Stimulated activated CD8-positive, alpha-beta memory T cell treated with anti-CD3 and anti-CD28 coated beads, Interleukin-15, amount 100 ng/mL, for 24 hours (primary cell): ENCODE measurements at regions not wholly inside any gene's neighbourhood (a gene's known extent, or its start where the extent isn't known, plus 50 kb on each side); places are given as distances from the start of the nearest gene placed in this dataset.
"Not testable (repeated sequence)": the region's sequence is repeated elsewhere in the genome, so short reads cannot be mapped to it uniquely, and the experiment has no call there.

Source experiments
- DNase-seq: peaks from one replicate; pipeline ENCODE4 v3.0.0-alpha.2; 2020; ENCODE audit warnings: low read depth

DNA sequence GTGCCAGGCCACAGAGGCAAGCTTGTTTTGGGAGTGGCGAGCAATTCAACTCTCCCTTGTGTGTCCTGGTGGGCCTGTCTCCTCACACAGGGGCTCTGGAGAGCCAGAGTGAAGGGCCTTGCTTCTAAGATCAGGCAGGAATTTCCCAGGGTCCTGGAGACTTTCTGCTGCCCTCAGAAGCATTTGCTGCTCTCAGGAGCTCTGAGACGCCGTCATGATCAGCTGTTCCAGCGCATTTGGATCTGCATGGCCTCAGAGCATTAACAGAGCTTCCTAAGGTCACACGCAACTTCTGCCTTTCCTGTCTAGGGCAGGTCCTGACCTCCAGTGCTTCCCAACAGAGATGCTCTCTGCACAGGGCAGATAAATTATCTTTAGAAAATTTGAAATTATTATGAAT lies 52.2 kb upstream of the C10orf90 start:
- no peak for DNase-seq

DNA sequence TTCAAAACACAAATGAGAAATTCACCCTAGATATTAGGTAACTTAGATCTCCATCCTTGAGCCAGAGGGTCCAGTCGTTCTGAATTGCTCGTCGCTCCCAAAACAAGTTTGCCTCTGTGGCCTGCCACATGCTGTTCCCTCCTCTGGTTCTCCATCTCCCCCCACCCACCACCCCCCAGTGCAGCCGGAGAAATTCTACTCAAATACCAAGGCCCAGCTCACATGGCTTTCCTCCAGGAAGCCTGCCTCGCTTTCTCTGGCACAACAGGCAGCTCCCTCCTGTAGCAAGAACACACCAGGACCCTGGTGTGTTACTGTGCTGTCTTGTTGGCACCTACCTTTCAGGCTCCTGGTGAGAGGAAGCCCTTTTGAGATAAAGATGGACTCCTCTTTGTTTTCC lies 52.7 kb upstream of the C10orf90 start:
- no peak for DNase-seq

DNA sequence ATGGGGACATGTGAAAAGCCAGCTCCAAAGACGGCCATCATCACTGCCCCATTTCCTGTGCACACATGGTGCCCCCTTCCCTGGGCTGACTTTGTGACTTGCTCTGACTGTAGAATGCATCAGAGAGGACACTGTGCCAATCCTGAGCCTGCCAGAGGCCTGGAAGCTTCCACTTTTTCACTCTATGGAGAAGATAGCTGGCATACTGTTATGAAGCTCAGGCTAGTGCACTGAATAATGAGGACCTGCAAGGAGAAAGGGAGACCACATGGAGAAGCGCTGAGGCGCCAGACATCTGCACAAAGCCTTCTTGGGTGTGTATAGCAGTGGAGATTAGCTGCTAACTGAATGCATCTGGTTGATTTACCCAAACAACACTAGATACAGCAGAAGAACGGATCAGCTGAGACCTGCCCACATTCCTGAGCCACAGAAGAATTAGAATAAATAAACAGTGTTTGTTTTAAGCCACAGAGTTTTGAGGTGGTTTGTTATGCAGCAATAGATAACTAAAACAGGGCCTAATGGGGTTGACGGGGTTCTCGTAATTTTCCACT lies 58.9 kb upstream of the C10orf90 start:
- DNase-seq: no peak

DNA sequence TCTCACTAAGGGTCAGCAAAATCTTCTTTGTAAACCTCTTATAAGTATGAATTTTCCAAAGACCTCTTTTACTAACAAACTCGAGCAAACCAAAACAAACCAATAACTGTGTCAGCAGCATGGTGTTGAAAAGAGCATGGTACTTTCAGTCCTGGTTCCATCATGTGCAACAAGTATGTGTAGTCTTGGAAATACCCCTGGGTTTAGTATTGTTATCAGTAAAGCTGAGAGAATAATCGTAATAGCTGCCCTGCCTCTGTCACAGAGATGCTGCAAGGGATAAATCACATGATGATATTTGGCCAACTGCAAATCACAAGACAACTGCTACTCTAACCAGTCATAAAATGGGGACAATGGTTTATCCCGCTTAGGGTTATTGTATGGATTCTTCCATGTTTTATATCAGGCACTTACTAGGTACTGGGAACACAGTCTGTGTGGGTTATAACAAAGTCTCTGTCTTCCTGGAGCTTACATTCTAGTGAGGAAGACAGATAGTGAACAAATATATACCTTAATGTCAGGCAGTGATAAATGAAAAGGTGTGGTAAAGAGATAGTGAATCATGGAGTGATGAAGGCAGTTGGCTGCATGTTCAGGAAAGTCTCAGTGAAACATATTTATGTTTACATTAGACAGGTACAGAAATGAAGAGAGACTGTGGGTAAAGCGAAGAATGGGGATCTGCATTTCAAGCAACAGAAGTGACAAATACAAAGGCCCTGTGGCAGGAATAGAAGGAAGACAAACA lies 60.5 kb upstream of the C10orf90 start:
- no peak for DNase-seq

DNA sequence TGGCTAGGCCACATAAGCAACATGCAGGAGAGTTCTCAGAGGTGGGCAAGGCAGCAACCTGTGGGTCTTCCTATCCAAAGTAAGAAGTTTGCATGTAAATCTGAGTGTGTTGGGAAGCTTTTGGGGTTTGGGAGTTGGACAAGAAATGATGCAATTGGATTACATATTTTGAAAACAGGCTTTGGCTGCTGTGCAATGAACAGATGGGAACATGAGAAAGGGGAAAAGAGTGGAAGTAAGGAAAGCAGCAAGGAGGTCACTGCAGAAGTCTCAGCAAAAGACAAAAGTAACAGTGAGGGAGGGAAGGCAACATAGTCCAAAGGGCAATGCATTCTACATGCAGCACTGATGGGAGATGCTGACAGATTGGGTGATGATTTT lies 61.1 kb upstream of the C10orf90 start:
- DNase-seq: no peak

DNA sequence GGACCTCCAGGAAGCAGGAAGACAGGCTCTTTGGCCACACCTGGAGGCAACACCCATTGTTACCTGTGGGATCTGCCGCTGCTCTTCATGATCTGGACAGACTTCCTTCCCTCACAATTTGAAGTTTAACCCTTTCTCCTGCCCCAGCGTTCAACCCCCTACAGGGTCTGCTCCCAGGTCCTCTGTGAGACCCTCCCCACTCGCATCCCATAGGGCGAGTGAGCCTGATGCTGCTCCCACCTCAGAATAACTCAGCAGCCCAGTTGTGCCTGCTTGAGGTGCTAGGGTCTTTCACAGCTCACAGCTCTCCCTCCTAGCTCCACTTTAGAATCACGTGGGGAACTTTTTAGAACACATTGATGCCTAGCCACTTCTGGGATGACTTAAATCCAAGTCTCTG lies 61.8 kb upstream of the C10orf90 start:
- no peak for DNase-seq

DNA sequence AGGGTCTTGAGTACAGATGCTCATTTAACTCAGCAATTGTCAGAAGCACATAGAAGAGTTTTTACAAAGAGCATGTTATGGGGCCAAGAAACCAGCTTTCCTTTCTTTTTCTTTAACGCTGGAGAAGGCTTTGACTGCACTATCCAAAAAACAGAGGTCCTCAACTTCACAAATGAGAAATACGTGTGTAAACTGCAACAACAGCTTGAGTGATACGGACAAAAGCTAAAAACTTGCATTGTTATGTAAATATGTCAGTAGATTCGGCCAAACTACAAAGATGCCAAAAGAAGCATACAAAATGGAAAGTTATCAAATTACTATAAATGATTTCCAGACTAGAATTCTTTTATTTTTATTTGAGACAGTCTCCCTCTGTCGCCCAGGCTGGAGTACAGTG lies 62.4 kb upstream of the C10orf90 start:
- no peak for DNase-seq

DNA sequence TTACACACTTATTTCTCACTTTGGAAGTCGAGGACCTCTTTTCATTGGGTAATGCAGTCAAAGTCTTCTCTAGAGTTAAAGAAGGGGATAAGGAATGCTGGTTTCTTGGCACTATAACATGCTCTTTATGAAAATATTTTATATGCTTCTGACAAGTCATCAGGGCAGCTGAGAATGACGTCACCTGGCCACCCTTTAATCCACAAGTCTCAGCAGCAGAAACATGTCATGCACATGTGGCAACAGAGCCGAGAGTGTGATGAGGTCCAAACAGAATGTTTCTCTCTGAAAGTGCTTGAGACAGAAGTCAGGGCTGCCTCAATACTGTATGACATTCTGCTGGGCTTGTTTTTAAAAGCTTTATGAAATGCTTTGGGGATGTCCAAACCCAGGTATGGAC lies 63.5 kb upstream of the C10orf90 start:
- no peak for DNase-seq

DNA sequence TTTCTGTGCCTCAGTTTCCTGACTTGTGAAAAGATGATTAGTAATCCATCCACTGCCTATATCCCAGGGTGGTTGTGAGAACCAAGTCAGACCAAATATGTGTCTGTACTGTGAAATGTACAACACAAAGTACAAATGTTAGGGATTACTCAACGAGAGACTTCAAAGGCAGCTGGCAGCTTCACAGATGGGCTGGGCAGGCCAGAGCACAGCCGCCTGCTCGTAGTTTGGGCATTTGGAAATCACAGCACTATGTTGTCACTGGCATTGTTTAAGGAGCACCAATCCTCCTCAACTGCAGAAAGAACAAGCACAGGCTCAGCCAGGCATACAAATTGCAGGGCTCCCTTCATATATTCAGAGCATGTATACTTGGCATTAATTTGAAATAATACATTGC lies 64.5 kb upstream of the C10orf90 start:
- no peak for DNase-seq

DNA sequence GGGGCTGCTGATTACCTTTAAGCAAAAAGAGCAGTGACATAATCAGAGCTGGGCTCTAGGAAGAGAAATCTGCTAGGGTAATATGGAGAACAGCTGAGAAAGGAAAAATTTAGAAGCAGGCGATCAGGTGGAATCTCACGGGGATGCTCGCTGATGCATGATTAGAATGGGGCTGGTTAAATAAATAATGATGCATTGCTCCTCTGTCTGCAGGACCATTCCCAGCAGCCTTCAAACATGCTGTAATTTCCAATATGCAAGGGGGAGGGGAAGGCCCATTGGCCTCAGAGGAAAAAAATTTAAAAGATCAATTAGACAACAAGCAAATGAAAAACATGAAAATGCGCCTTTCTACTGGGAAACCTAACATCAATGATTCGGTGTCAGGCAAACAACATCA lies 65.6 kb upstream of the C10orf90 start:
- no peak for DNase-seq

DNA sequence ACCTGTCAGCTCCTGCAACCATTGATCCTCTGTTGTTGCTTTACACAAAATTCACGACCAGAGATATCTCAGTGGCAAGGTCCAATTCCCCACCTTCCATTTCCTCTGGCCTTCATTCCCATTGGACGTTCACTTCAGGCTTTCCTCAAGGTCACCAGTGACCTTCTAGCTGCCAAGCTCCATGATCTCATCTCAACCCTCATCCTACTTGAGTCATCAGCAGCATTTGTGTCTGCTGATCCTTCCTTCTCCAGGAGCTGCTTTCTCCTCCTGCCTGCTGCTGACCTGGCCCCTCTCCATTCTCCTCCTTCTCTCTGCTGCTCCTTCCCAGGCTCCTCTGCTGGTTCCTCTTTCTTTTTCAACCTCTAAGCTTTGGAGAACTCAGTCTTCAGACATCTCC lies 66.2 kb upstream of the C10orf90 start:
- no peak for DNase-seq

DNA sequence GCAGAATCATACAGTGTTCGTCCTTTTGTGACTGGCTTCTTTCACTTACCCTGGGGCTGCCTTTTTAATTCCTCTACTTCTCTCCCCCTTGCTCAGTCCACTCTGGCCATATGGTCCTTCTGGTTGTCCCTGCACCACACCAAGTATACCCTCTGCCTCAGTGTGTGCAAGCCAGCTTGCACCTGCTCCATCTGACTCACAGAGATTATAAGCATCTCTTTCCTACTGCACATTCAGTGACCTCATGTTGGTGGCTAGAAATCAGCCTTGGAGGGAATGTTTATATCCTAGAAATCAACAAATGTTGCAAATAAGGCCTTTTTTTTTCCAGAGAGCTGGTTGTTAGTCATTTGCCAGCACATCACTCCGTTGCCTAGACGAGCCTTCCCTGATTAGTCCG lies 67.5 kb upstream of the C10orf90 start:
- no peak for DNase-seq

DNA sequence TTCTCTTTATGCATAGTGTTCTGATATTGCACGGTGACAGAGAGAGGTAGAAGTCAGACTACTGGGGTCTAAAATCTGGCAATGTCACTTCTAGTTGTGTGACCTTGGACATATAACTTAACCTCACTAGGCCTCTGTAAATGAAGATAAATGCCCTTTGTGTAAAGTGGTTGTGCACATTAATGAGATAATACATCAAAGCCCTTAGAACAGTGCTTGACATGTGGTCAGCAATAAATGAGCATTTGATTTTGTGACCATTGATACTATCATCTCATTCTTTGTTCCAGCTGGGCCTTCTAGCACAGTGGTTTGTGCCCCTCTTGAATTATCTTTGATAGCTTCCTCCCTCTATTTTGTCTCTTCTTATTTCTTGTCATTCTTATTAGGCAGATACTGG lies 74.1 kb upstream of the C10orf90 start:
- no peak for DNase-seq

DNA sequence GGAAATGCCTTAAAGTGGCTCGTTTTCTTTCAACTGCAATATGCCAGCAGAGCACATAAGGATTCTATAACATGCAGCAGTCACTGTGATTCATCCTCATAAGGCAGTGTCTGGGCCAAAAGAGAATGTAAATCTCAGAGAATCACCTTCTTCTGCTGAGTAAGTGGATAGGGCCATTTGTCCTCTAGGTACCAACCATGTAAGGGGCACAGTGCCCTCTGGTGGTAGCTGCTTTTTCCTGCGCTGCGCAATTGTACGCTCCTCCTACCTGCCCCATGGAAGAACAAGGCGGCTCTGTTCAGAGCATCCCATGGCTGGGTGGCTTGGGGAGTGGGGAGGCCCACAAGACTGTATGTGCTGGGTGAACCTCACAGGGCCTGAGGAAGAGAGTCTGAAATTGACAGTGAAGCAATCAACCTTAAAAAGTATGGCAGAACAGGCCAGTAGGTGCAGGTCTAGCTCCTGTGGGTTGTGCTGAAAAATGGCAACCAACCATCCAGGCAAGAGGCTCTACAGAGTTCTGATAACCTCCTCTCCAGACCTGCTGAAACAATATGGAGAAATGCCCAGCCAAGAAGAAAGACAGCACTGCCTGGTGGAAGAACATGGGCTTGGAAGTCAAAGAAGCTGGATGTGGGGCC lies 78.6 kb upstream of the C10orf90 start:
- DNase-seq: peak; percentile 35

DNA sequence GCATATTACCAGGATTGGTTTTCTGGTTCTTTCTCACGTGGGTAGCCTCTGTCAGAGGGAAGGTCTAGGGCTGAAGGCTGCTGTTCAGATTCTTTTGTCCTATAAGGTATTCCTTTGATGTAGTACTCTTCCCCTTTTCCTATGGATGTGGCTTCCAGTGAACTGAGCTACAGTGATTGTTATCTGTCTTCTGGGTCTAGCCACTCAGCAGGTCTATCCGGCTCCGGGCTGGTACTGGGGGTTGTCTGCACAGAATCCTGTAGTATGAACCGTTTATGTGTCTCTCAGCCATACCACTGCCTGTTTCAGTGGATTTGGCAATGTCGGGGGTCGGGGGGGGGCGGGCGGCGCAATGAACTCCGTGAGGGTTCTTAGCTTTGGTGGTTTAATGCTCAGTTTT lies 84.5 kb upstream of the C10orf90 start:
- no peak for DNase-seq

DNA sequence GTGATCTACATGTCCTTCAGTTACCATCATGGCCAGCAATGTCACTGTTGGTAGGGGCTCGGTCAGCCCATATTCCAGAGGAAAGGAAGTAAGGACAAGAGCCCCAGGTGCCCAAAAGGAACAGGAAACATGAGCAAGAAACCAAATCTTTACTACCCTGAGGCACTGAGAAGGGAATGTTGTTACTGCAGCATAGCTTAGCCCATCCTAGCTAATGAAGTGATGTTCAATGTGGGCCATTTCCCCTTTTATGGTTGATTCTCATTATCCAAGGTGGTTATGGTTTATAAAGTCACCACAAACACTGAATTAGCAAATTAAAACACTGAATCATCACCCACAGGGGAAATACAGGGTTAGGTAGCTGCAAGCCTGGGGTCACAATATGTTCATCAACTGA lies 88.4 kb upstream of the C10orf90 start:
- DNase-seq: no peak

DNA sequence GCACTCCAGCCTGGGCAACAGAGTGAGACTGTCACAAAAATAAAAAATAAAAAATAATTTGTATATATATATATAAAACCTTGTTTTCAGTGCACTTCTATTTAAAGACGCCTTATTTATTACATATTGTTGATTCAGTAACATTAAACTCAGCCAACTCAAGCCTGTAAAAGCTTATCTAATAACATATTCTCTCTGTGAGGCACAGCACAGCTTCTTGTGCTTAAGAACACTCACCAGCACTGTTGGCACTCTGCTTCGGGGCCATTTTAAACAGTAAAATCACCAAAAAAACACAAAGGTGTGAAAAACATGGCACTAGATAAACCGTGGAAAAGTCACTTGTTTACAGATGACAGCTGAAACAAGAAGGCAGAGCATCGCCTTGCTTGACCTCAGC lies 89.0 kb upstream of the C10orf90 start:
- no peak for DNase-seq

DNA sequence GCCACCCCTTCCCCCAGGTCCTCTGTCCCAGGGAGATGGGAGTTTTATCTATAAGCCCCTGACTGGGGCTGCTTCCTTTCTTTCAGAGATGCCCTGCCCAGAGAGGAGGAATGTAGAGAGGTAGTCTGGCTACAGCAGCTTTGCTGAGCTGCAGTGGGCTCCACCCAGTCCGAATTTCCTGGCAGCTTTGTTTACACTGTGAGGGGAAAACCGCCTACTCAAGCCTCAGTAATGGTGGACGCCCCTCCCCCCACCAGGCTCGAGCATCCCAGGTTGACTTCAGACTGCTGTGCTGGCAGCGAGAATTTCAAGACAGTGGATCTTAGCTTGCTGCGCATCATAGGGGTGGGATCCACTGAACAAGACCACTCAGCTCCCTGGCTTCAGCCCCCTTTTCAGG lies 96.2 kb upstream of the C10orf90 start:
- not testable (repeated sequence) for DNase-seq

DNA sequence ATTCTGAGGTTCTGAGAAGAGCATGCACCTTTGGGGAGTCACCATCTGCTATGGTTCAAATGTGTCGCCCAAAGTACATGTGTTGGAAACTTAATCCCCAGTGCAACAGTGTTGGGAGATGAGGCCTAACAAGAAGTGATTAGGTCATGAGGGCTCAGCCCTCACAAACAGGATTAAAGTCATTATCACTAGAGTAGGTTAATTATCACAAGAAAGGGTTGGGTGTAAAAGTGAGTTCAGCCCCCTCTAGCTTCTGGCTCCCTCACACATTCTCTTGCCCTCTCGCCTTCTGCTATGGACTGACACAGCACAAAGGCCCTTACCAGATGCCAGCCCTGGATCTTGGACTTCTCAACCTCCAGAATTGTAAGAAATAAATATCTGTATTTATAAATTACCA lies 100.3 kb upstream of the C10orf90 start:
- no peak for DNase-seq

DNA sequence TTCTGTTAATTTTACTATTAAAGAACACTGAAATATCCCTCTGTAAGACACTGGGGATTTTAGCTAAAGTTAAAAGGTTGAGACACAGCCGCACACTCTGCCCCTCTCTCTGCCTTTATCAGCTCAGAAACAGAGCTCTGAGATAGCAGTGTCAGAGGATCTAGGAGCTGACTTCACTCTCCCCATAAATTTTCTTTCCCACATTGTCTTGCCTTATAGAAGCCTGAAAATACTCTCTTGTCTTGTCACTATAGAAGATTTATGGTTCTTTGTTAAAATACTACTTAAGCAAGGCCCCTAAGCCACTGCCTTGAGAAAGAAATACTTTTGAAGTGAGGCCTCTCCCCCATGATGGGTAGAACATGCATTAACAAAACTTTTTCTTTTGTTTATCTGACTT lies 105.7 kb upstream of the C10orf90 start:
- no peak for DNase-seq

DNA sequence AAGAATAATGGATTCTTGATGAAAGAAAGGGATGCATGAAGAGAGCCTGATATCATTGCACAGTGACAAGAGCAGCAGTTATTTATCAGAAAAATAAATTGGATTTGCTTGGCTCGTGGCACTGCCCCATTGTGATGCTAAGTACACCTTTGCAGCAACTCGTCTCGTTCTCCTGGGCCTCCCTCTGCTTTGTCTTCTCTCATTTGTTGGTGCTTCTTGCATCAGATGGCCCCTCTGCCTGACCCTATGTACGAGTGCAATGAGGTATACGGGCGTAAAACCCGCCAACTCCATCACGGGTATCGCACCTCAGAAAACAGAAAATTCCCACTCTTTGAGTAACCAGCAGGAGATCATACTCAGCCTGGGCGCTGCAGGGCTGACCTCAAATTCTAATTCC lies 107.2 kb upstream of the C10orf90 start:
- no peak for DNase-seq

DNA sequence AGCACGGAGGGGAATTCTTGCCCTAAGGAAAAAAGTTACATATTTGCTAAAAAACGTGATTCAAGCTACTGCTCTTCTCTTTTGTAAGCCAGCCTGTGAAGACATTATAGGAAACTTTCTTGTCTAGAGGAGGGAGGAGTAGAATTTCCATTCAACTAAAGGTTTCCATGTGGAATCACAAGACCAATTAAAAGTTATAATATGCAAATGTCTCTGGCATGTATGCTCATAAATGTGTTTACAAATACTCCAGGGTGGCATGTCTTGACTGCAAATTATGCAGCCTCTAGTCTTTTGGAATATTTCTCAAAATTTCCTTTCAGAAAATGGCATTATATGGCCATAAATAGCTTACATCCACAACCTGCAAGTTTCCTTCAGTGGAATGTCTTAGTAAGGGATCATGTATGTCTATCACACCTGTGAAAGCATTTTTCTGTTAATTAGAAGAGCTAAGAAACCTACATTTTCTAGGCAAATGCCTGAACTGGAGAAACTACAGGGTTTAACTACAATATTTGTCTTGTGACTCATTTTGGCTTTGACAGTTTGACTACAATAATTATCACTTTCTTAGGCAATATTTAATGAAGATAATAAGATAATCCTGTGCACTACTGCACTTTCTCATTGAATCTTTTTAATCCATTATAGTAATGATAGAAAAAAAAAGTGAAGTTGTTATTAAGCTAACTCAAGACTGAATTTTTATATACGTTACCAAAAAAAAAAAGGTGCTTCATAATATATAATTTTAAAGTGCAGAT lies 111.1 kb upstream of the C10orf90 start:
- no peak for DNase-seq
